Panc1 (cell line): ENCODE measurements at regions not wholly inside any gene's neighbourhood (a gene's known extent, or its start where the extent isn't known, plus 50 kb on each side); places are given as distances from the start of the nearest gene placed in this dataset.

Experiments
- ATAC-seq: fragments of 200-7000 bp; cut with Tn5 transposase; 2 replicates; pipeline ENCODE4 v1.9.1; 2020; ENCODE audit warnings: mild to moderate bottlenecking, moderate library complexity
- BruUV-seq: library from RNA; stranded (reverse); fragments of 400-500 nt; replicated peaks from 2 replicates; lab custom pipeline; 2021; lab: Mats Ljungman, UMichigan
- CTCF ChIA-PET: fragments of 300-600 bp; sonication (Branson Sonifier 250); formaldehyde crosslinking; loops from one replicate; lab custom pipeline; 2022; ENCODE audit warnings: antibody characterized with exemption; lab: Charles Lee
- POLR2A ChIA-PET: fragments of 300-600 bp; sonication (Branson Sonifier 250); formaldehyde crosslinking; loops from one replicate; lab custom pipeline; 2022; ENCODE audit warnings: antibody characterized with exemption; lab: Charles Lee
- DNase-seq: peaks from one replicate; pipeline ENCODE4 v3.0.0-alpha.2; 2010; ENCODE audit warnings: low read depth, low spot score
- H3K27ac ChIP-seq: 2 replicates; pipeline ENCODE4 v1.5.1; 2011; ENCODE audit warnings: mild to moderate bottlenecking, low read length, inconsistent platforms
- H3K27me3 ChIP-seq: fragments of 200-500 bp; sonication (Bioruptor generic); 2 replicates; pipeline ENCODE4 v1.6.0; 2014; ENCODE audit warnings: low read length, inconsistent platforms; ENCODE audit not compliant: control insufficient read depth, insufficient read depth
- H3K36me3 ChIP-seq: fragments of 200-500 bp; sonication (Bioruptor generic); 2 replicates; pipeline ENCODE4 v1.5.1; 2014; ENCODE audit warnings: inconsistent platforms, mild to moderate bottlenecking, low read length, moderate library complexity; ENCODE audit not compliant: control insufficient read depth, insufficient read depth
- H3K4me1 ChIP-seq: 2 replicates; pipeline ENCODE4 v1.5.1; 2011; ENCODE audit warnings: inconsistent platforms, mild to moderate bottlenecking, low read length, moderate library complexity; ENCODE audit not compliant: control insufficient read depth, insufficient read depth
- H3K4me3 ChIP-seq, 2 experiments: 2 replicates each; pipeline ENCODE4 v1.5.1; 2011 to 2012; ENCODE audit warnings: low read depth in 2 of 2, low read length in 2 of 2, mild to moderate bottlenecking in 2 of 2, inconsistent platforms in 1 of 2, moderate library complexity in 1 of 2
- H3K9me3 ChIP-seq: fragments of 200-500 bp; sonication (Bioruptor generic); 2 replicates; pipeline ENCODE4 v1.5.1; 2014; ENCODE audit warnings: low read depth, mild to moderate bottlenecking, inconsistent platforms, low read length, moderate library complexity; ENCODE audit not compliant: control insufficient read depth, insufficient read depth
- CTCF ChIP-seq: fragments of 450-650 bp; IDR thresholded peaks from 2 replicates; pipeline ENCODE4 v1.5.1; 2017; ENCODE audit warnings: mild to moderate bottlenecking
- POLR2AphosphoS5 ChIP-seq: IDR thresholded peaks from 2 replicates; pipeline ENCODE4 v1.6.1; 2012; ENCODE audit warnings: mild to moderate bottlenecking, low read depth, low read length, moderate library complexity
- REST ChIP-seq, 2 experiments: IDR thresholded peaks; 2 replicates each; pipeline ENCODE4 v1.6.1; 2011 to 2012; ENCODE audit warnings: low read depth in 2 of 2, control low read depth in 1 of 2, low read length in 1 of 2, mild to moderate bottlenecking in 1 of 2, moderate library complexity in 1 of 2; ENCODE audit not compliant: insufficient read depth in 1 of 2
- SIN3A ChIP-seq: IDR thresholded peaks from 2 replicates; pipeline ENCODE4 v1.6.1; 2012; ENCODE audit warnings: low read depth, mild to moderate bottlenecking, low read length, moderate library complexity, borderline replicate concordance; ENCODE audit not compliant: insufficient read depth
- TCF7L2 ChIP-seq: IDR thresholded peaks from 2 replicates; pipeline ENCODE4 v1.6.1; 2011; ENCODE audit warnings: mild to moderate bottlenecking, low read depth, low read length, inconsistent platforms
- in situ Hi-C: cut with HindIII; loops from 2 replicates; pipeline ENCODE4 v1.10.0; 2016; ENCODE audit warnings: low sequenced_read_pairs, low pct_unique_long_range_greater_than_20kb
- intact Hi-C: fragments of 100-400 bp; cut with micrococcal nuclease; formaldehyde crosslinking; loops from one replicate; pipeline ENCODE4 v1.10.0; 2022; ENCODE audit not compliant: unreplicated experiment

- H3K4me1 ChIP-seq: no peaks in the 10 kb centered on the region
- in situ Hi-C loops (no loop called here), intact Hi-C loops (loop anchor here (5.0 to 10.0 kb wide), 3 partner anchors 528 to 970 kb away; no protein-coding TSS in a partner anchor)
- H3K27ac ChIP-seq: no peak overlapping the region
- H3K27me3 ChIP-seq: peaks cover 5% of the 10 kb centered on the region; the same call in 1 of the 2 replicates
- H3K9me3 ChIP-seq: no peaks in the 10 kb centered on the region
- ATAC-seq (no peak), DNase-seq (no peak)
- TF ChIP-seq REST (IDR thresholded peaks at IDR 0.05; ENCODE audit: insufficient read depth in 1 of 2, low read depth in 2 of 2, low read length in 1 of 2) (no peak), SIN3A (no peak), CTCF (no peak), POLR2AphosphoS5 (no peak), TCF7L2 (no peak)
- H3K4me3 ChIP-seq: no peak overlapping the region
- POLR2A ChIA-PET: no interaction called here
- CTCF ChIA-PET: no interaction called here
- no TSS peak for BruUV-seq
- H3K36me3 ChIP-seq: no peaks in the 10 kb centered on the region
Observed at GRCh38 chr6:163955096-163955495, 540.6 kb downstream of the QKI start.

GRCh38 chr6:163954088-163954775, 539.7 kb downstream of the QKI start:
- TF ChIP-seq SIN3A (no peak), REST (IDR thresholded peaks at IDR 0.05; ENCODE audit: insufficient read depth in 1 of 2, low read depth in 2 of 2, low read length in 1 of 2) (no peak), POLR2AphosphoS5 (no peak), CTCF (no peak), TCF7L2 (no peak)
- no peak overlapping the region for H3K4me3 ChIP-seq
- H3K27ac ChIP-seq: no peak overlapping the region
- BruUV-seq: no TSS peak
- in situ Hi-C loops (no loop called here), intact Hi-C loops (loop anchor here (10.0 kb wide), 2 partner anchors 769 to 971 kb away; no protein-coding TSS in a partner anchor)
- no peak for ATAC-seq
- H3K4me1 ChIP-seq: no peaks in the 10 kb centered on the region
- H3K27me3 ChIP-seq: peaks cover 5% of the 10 kb centered on the region; the same call in 1 of the 2 replicates
- POLR2A ChIA-PET: no interaction called here
- H3K9me3 ChIP-seq: no peaks in the 10 kb centered on the region
- H3K36me3 ChIP-seq: no peaks in the 10 kb centered on the region
- no peak for DNase-seq
- CTCF ChIA-PET: no interaction called here
